ENCODE measurements at regions not wholly inside any gene's neighbourhood (a gene's known extent, or its start where the extent isn't known, plus 50 kb on each side); places are given as distances from the start of the nearest gene placed in this dataset.

DNA sequence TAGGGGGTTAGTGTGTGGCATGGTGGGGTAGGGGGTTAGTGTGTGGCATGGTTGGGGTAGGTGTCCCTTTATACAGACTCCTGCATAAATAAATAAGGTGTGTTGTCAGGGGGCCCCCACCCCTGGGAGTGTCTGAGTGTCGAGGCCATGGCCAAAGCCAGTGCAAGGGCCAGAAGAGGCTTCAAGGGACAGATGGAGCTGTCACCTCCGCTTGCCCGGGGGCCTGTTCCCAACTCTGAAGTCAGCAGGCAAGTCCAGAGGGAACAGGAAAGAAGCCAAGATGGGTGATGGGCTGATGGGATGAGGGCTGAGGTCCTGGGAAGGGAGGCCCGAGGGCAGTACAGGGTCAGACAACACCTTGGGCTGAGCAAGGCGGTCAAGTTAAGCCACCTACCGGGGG, 997.8 kb downstream of the BRD1 start:
- ATAC-seq: no peak
- TF ChIP-seq ISL1 (CRISPR knock-in tag; IDR thresholded peaks at IDR 0.05): no peak

DNA sequence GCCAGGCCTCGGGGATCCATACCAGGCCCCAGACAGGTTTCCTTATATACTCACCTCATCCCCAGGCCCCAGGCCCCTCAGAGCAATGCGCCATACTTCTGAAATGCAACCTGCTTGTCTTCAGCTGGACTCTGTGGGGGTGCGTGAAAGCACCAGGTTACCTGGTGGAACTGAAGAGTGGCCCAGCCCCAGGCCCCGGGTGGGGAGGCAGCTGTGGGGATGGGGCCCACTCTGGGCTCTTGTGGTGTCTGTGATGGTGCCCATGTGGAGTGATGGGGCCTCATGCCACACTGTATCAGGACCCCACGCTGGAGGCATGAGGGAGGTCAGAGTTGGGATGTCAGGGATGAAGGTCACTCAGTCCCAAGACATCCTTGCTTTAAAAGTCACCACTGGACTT, 999.0 kb downstream of the BRD1 start:
- no peak for TF ChIP-seq GLIS3 (CRISPR knock-in tag; IDR thresholded peaks at IDR 0.05)
- no peak for TF ChIP-seq OSR1 (CRISPR knock-in tag; IDR thresholded peaks at IDR 0.05)
- no peak for TF ChIP-seq ZC3H10 (CRISPR knock-in tag; IDR thresholded peaks at IDR 0.05)
- TF ChIP-seq ZFP3 (CRISPR knock-in tag; IDR thresholded peaks at IDR 0.05): no peak
- TF ChIP-seq RARB (CRISPR knock-in tag; IDR thresholded peaks at IDR 0.05): no peak
- TF ChIP-seq, protein P1, sequence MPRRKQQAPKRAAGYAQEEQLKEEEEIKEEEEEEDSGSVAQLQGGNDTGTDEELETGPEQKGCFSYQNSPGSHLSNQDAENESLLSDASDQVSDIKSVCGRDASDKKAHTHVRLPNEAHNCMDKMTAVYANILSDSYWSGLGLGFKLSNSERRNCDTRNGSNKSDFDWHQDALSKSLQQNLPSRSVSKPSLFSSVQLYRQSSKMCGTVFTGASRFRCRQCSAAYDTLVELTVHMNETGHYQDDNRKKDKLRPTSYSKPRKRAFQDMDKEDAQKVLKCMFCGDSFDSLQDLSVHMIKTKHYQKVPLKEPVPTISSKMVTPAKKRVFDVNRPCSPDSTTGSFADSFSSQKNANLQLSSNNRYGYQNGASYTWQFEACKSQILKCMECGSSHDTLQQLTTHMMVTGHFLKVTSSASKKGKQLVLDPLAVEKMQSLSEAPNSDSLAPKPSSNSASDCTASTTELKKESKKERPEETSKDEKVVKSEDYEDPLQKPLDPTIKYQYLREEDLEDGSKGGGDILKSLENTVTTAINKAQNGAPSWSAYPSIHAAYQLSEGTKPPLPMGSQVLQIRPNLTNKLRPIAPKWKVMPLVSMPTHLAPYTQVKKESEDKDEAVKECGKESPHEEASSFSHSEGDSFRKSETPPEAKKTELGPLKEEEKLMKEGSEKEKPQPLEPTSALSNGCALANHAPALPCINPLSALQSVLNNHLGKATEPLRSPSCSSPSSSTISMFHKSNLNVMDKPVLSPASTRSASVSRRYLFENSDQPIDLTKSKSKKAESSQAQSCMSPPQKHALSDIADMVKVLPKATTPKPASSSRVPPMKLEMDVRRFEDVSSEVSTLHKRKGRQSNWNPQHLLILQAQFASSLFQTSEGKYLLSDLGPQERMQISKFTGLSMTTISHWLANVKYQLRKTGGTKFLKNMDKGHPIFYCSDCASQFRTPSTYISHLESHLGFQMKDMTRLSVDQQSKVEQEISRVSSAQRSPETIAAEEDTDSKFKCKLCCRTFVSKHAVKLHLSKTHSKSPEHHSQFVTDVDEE (CRISPR knock-in tag; IDR thresholded peaks at IDR 0.05): no peak
- ATAC-seq: no peak

DNA sequence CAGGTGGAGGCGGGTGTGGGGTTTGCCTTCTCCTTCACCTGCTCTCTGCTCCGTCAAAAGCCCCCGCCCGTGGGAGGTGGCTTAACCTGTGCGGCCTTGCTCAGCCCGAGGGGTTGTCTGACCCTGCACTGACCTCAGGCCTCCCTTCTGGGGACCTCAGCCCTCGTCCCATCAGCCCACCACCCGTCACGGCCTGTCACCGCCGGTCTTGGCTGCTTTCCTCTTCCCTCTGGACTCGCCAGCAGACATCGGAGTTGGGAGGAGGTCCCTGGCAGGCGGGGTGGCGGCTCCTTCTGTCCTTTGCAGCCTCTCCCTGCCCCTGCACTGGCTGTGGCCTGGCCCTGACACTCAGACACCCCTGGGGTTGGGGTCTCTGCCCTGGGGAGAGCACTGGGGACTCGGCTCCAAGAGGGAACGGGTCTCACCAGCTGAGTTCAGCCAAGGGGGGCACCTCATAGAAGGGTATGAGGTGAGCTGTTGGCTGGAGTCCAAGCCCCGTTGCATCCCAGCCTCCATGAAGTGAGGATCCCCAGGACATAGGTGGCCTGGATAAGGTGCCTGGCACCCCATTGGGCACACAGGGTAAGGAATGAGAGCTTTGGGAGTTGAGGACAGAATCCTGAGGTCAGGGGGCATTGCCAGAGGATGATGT, 999.6 kb downstream of the BRD1 start:
- TF ChIP-seq, protein P2, sequence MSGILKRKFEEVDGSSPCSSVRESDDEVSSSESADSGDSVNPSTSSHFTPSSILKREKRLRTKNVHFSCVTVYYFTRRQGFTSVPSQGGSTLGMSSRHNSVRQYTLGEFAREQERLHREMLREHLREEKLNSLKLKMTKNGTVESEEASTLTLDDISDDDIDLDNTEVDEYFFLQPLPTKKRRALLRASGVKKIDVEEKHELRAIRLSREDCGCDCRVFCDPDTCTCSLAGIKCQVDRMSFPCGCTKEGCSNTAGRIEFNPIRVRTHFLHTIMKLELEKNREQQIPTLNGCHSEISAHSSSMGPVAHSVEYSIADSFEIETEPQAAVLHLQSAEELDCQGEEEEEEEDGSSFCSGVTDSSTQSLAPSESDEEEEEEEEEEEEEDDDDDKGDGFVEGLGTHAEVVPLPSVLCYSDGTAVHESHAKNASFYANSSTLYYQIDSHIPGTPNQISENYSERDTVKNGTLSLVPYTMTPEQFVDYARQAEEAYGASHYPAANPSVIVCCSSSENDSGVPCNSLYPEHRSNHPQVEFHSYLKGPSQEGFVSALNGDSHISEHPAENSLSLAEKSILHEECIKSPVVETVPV (CRISPR knock-in tag; IDR thresholded peaks at IDR 0.05): no peak
- TF ChIP-seq ISL1 (CRISPR knock-in tag; IDR thresholded peaks at IDR 0.05) (no peak), RARB (CRISPR knock-in tag; IDR thresholded peaks at IDR 0.05) (no peak), ZFP3 (CRISPR knock-in tag; IDR thresholded peaks at IDR 0.05) (no peak), ZC3H10 (CRISPR knock-in tag; IDR thresholded peaks at IDR 0.05) (no peak), ZNF8 (CRISPR knock-in tag; IDR thresholded peaks at IDR 0.05) (no peak), ZNF565 (CRISPR knock-in tag; conservative IDR thresholded peaks at IDR 0.05; ENCODE audit: low read depth) (no peak), OSR1 (CRISPR knock-in tag; IDR thresholded peaks at IDR 0.05) (no peak), BACH2 (CRISPR knock-in tag; IDR thresholded peaks at IDR 0.05; ENCODE audit: borderline replicate concordance) (no peak), SNAI2 (CRISPR knock-in tag; IDR thresholded peaks at IDR 0.05) (no peak), ZFP30 (CRISPR knock-in tag; IDR thresholded peaks at IDR 0.05) (no peak)
- TF ChIP-seq, protein P3, sequence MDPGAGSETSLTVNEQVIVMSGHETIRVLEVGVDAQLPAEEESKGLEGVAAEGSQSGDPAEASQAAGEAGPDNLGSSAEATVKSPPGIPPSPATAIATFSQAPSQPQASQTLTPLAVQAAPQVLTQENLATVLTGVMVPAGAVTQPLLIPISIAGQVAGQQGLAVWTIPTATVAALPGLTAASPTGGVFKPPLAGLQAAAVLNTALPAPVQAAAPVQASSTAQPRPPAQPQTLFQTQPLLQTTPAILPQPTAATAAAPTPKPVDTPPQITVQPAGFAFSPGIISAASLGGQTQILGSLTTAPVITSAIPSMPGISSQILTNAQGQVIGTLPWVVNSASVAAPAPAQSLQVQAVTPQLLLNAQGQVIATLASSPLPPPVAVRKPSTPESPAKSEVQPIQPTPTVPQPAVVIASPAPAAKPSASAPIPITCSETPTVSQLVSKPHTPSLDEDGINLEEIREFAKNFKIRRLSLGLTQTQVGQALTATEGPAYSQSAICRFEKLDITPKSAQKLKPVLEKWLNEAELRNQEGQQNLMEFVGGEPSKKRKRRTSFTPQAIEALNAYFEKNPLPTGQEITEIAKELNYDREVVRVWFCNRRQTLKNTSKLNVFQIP (CRISPR knock-in tag; IDR thresholded peaks at IDR 0.05; ENCODE audit: borderline replicate concordance, low read depth): no peak

DNA sequence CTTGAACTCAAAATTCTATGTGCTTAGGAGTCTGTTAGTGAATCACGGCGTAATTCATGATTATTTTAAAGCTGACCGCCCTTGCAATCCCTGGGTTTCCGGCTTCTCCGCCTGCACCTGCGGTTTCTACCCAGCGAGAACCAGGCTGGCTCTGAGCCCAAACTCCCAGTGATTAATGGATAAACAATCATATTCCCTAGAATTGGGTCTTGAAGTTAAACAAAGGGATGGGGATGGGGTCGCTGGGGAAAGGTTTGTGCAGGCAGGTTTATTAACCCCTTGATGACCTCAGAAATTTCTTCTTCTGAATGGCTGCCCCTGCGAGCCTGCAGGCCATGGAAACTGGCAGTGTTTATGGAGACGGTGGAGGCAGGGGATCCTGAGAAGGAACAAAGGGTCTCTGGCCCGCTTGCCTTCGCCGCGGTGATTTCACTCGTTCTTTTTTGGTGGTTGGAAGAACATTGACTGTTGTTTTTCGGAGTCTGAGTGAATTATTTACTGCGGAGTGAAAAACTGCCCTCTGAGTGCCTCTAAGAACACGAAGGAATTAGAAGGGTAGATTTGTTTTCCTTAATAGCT, 1000.3 kb downstream of the BRD1 start:
- TF ChIP-seq PPARA (CRISPR knock-in tag; IDR thresholded peaks at IDR 0.05; ENCODE audit: borderline replicate concordance) (no peak), ESRRG (CRISPR knock-in tag; IDR thresholded peaks at IDR 0.05) (no peak), ZNF70 (CRISPR knock-in tag; IDR thresholded peaks at IDR 0.05) (no peak), ARNTL (CRISPR knock-in tag; IDR thresholded peaks at IDR 0.05; ENCODE audit: borderline replicate concordance, low read depth) (no peak), TCF4 (CRISPR knock-in tag; IDR thresholded peaks at IDR 0.05; ENCODE audit: borderline replicate concordance) (no peak)
- TF ChIP-seq, protein P2 (CRISPR knock-in tag; IDR thresholded peaks at IDR 0.05): no peak
- TF ChIP-seq, protein P4, sequence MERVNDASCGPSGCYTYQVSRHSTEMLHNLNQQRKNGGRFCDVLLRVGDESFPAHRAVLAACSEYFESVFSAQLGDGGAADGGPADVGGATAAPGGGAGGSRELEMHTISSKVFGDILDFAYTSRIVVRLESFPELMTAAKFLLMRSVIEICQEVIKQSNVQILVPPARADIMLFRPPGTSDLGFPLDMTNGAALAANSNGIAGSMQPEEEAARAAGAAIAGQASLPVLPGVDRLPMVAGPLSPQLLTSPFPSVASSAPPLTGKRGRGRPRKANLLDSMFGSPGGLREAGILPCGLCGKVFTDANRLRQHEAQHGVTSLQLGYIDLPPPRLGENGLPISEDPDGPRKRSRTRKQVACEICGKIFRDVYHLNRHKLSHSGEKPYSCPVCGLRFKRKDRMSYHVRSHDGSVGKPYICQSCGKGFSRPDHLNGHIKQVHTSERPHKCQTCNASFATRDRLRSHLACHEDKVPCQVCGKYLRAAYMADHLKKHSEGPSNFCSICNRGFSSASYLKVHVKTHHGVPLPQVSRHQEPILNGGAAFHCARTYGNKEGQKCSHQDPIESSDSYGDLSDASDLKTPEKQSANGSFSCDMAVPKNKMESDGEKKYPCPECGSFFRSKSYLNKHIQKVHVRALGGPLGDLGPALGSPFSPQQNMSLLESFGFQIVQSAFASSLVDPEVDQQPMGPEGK (CRISPR knock-in tag; IDR thresholded peaks at IDR 0.05; ENCODE audit: borderline replicate concordance): no peak
- ATAC-seq: no peak

More for the DNA sequence above, 999.6 kb downstream of the BRD1 start:
- no peak for ATAC-seq

Data from SK-N-SH treated with all-trans-retinoic acid at 6 μM for 48 hours (cell line).